Activated B cell treated with CpG ODN at 0.5 μM for 24 hours (primary cell): ENCODE measurements at regions not wholly inside any gene's neighbourhood (a gene's known extent, or its start where the extent isn't known, plus 50 kb on each side); places are given as distances from the start of the nearest gene placed in this dataset.

ENCODE experiments used
- ATAC-seq: fragments of 200-7000 bp; cut with Tn5 transposase; one replicate; pipeline ENCODE4 v1.10.0; 2021; ENCODE audit warnings: low read depth, mild to moderate bottlenecking, moderate library complexity
- CTCF ChIA-PET: fragments of 350-600 bp; sonication (Branson Sonifier 250); formaldehyde crosslinking; loops from one replicate; lab custom pipeline; 2021; ENCODE audit warnings: antibody characterized with exemption; lab: Charles Lee
- POLR2A ChIA-PET: fragments of 350-600 bp; sonication (Branson Sonifier 250); formaldehyde crosslinking; loops from one replicate; lab custom pipeline; 2021; ENCODE audit warnings: antibody characterized with exemption; lab: Charles Lee
- DNase-seq: peaks from one replicate; pipeline ENCODE4 v3.0.0; 2022
- H3K27ac Mint-ChIP-seq: one replicate; pipeline ENCODE4 v1.8.0; 2020; ENCODE audit warnings: mixed read lengths
- H3K27me3 Mint-ChIP-seq: one replicate; pipeline ENCODE4 v1.8.0; 2021; ENCODE audit warnings: mixed read lengths
- H3K36me3 Mint-ChIP-seq: one replicate; pipeline ENCODE4 v1.8.0; 2021; ENCODE audit warnings: low read depth, mixed read lengths
- H3K4me1 Mint-ChIP-seq: one replicate; pipeline ENCODE4 v1.8.0; 2021; ENCODE audit warnings: mixed read lengths
- H3K4me3 Mint-ChIP-seq: one replicate; pipeline ENCODE4 v1.8.0; 2020; ENCODE audit warnings: mild to moderate bottlenecking, mixed read lengths
- H3K9me3 Mint-ChIP-seq: one replicate; pipeline ENCODE4 v1.8.0; 2020; ENCODE audit warnings: mixed read lengths
- intact Hi-C: fragments of 100-400 bp; cut with micrococcal nuclease; formaldehyde crosslinking; loops from one replicate; pipeline ENCODE4 v1.15.1; 2024
- TF ChIP-seq, protein P1 (sequence below): fragments of 200-600 bp; IDR thresholded peaks from one replicate; pipeline ENCODE4 v1.8.0; 2022; ENCODE audit warnings: antibody characterized with exemption, mild to moderate bottlenecking

DNA sequence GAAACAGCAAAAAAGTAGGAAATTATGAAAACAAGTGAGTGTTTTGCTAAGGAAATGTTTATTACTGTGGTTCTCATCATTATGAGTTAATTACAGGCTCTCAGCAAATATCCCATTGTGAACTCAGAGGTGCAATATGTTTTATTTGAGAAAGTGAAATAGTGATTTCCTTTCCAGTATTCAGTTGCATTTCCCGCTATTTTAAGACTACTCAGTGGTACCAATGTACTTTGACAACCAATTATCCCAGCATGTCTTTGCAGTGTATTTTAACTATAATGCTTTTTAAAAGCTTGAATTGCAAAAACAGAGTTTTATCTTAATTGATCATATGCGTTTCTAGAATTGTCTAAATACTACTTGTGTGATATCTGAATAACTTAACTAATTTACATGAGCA, 383.8 kb upstream of the TENM3 start:
- H3K27ac Mint-ChIP-seq, result no peak overlapping the region
- no peak overlapping the region for H3K4me3 Mint-ChIP-seq
- intact Hi-C loops, result no loop called here
- ChIA-PET CTCF (no interaction called here), POLR2A (no interaction called here)
- peaks cover 3% of the 10 kb centered on the region for H3K9me3 Mint-ChIP-seq
- DNase-seq, result no peak
- no peak for ATAC-seq
- no peaks in the 10 kb centered on the region for H3K4me1 Mint-ChIP-seq
- TF ChIP-seq, protein P1, sequence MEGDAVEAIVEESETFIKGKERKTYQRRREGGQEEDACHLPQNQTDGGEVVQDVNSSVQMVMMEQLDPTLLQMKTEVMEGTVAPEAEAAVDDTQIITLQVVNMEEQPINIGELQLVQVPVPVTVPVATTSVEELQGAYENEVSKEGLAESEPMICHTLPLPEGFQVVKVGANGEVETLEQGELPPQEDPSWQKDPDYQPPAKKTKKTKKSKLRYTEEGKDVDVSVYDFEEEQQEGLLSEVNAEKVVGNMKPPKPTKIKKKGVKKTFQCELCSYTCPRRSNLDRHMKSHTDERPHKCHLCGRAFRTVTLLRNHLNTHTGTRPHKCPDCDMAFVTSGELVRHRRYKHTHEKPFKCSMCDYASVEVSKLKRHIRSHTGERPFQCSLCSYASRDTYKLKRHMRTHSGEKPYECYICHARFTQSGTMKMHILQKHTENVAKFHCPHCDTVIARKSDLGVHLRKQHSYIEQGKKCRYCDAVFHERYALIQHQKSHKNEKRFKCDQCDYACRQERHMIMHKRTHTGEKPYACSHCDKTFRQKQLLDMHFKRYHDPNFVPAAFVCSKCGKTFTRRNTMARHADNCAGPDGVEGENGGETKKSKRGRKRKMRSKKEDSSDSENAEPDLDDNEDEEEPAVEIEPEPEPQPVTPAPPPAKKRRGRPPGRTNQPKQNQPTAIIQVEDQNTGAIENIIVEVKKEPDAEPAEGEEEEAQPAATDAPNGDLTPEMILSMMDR, result no peak
- H3K27me3 Mint-ChIP-seq, result no peaks in the 10 kb centered on the region
- no peaks in the 10 kb centered on the region for H3K36me3 Mint-ChIP-seq

DNA sequence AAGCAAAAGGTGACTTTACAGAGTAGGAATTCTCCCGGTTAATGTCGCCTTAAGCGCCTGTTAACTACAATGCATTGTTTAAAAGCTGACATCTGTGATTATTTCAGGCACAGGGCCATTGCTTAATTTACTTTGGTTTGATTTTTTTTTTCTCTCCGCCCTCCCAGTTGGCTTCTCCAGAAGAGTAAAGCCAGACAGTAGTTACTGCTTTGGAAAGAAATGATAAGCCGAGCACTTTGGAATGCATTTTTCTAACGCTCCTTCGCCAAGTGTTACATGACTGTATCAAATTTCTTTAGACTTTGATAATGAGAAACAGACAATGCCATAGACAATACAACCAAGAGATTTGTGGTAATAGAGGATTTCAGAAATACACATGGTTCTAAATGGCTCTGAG, 383.0 kb upstream of the TENM3 start:
- ATAC-seq, result no peak
- POLR2A ChIA-PET, result no interaction called here

DNA sequence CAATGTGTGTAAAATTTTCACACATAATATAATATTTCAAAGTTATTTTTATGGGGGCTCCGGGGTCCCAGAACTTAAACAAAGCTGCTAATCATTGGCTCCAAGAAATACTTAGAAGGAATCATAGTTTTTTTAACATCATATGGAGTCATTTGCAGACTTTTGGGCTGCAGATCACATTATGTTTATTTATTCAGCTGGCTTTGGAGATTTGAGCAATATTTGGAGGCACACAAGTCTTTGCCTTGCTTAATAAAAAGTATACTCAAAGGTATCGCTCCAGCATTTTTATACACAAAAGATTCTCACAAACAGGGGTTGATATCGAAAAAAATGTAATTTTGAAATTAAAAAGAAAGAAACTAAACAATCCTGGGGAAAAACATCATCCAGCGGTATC, 382.5 kb upstream of the TENM3 start:
- H3K9me3 Mint-ChIP-seq, result peaks cover under 1% of the 10 kb centered on the region
- no peak overlapping the region for H3K4me3 Mint-ChIP-seq
- intact Hi-C loops, result no loop called here
- DNase-seq, result no peak
- ChIA-PET POLR2A (no interaction called here), CTCF (no interaction called here)
- H3K27ac Mint-ChIP-seq, result no peak overlapping the region
- H3K36me3 Mint-ChIP-seq, result no peaks in the 10 kb centered on the region
- H3K4me1 Mint-ChIP-seq, result no peaks in the 10 kb centered on the region
- ATAC-seq, result no peak
- TF ChIP-seq, protein P1, result no peak
- H3K27me3 Mint-ChIP-seq, result no peaks in the 10 kb centered on the region

More for the DNA sequence above, 383.0 kb upstream of the TENM3 start:
- H3K4me1 Mint-ChIP-seq, result no peaks in the 10 kb centered on the region
- H3K4me3 Mint-ChIP-seq, result no peak overlapping the region
- CTCF ChIA-PET, result no interaction called here
- H3K27ac Mint-ChIP-seq, result no peak overlapping the region
- TF ChIP-seq, protein P1, result no peak
- no peak for DNase-seq
- peaks cover 3% of the 10 kb centered on the region for H3K9me3 Mint-ChIP-seq
- no peaks in the 10 kb centered on the region for H3K27me3 Mint-ChIP-seq
- intact Hi-C loops, result no loop called here
- no peaks in the 10 kb centered on the region for H3K36me3 Mint-ChIP-seq

DNA sequence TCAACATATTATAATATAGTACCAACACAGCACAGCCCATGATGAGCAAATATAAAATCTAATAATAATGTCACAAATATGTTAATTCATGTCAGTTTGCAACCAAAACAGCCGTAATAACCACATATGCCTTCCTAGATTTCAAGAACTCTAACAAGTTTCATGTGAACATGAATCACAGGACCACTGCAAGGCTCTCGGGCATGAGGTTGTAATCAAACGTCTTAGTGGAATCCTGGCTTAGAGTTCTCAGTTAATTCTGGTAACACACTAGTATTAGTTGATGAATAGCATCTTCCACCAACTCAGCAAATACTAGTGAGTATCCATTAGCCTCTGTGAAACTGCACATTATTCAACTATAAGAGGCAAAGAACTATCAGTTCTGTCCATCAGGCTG, 379.3 kb upstream of the TENM3 start:
- H3K4me3 Mint-ChIP-seq, result no peak overlapping the region
- ChIA-PET CTCF (no interaction called here), POLR2A (no interaction called here)
- no peak overlapping the region for H3K27ac Mint-ChIP-seq
- no peaks in the 10 kb centered on the region for H3K9me3 Mint-ChIP-seq
- no peaks in the 10 kb centered on the region for H3K36me3 Mint-ChIP-seq
- intact Hi-C loops, result no loop called here
- no peak for ATAC-seq
- H3K4me1 Mint-ChIP-seq, result no peaks in the 10 kb centered on the region
- DNase-seq, result no peak
- TF ChIP-seq, protein P1, result no peak
- H3K27me3 Mint-ChIP-seq, result no peaks in the 10 kb centered on the region

DNA sequence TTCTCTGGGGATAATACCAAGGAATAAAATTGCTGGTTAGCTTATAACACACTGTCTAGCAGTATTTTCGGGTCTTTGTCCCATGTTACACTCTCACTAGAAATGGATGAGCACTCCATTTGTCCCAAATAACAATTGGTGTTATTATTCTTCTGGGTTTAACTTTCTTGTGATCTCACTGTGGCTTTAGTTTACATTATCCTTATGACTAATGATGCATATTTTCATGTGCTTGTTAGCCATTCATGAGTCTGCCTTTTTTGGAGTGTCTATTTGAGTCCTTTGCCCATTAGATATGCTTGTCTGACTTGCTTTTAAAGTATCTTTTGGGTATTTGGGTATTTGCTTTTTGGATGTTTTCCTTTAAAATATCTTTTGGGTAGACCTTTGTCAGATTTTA, 372.9 kb upstream of the TENM3 start:
- intact Hi-C loops, result no loop called here
- no peaks in the 10 kb centered on the region for H3K27me3 Mint-ChIP-seq
- POLR2A ChIA-PET, result no interaction called here
- TF ChIP-seq, protein P1, result no peak
- CTCF ChIA-PET, result no interaction called here
- no peak overlapping the region for H3K4me3 Mint-ChIP-seq
- no peak overlapping the region for H3K27ac Mint-ChIP-seq
- no peaks in the 10 kb centered on the region for H3K9me3 Mint-ChIP-seq
- DNase-seq (no peak), ATAC-seq (no peak)
- no peaks in the 10 kb centered on the region for H3K36me3 Mint-ChIP-seq
- H3K4me1 Mint-ChIP-seq, result no peaks in the 10 kb centered on the region
